ENCODE measurements at regions not wholly inside any gene's neighbourhood (a gene's known extent, or its start where the extent isn't known, plus 50 kb on each side); places are given as distances from the start of the nearest gene placed in this dataset.

DNA sequence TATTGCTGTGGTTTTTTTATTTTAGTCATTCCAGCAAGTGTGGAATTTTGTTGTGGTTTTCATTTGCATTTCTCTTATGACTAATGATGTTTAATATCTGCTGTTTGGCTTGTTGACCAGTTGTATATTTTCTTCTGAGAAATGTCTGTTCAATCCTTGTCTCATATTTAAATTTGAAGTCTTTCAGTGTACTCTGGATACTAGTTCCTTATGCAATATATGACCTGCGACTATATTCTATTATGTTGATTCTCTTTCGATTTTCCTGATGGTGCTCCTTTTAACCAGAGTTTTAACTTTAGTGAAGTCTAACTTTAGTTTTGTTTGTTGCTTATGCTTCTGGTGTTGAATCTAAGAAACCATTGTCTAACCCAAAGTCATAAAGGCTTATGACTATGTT lies 1528.0 kb downstream of the TECRL start:
- H3K9me2 ChIP-seq = no peaks in the 10 kb centered on the region
- H3F3A ChIP-seq (replicated peaks; ENCODE audit: insufficient read depth) = no peaks in the 10 kb centered on the region
- no peak overlapping the region for H3K4me3 ChIP-seq (ENCODE audit: low read depth in 2 of 2, low read length in 1 of 2)
- no peak overlapping the region for H2AFZ ChIP-seq (ENCODE audit: low read depth)
- no peaks in the 10 kb centered on the region for H3K79me2 ChIP-seq (ENCODE audit: insufficient read depth)
- WGBS (ENCODE audit: low lambda C conversion rate) = 64% methylated on average over 2 of the region's 2 CpGs
- H4K20me1 ChIP-seq (ENCODE audit: insufficient read depth) = no peaks in the 10 kb centered on the region
- no peak for TF ChIP-seq RCOR1 (IDR thresholded peaks at IDR 0.05; ENCODE audit: low read length)
- no peak for TF ChIP-seq GABPA (IDR thresholded peaks at IDR 0.05; ENCODE audit: low read depth)
- TF ChIP-seq, protein P1, sequence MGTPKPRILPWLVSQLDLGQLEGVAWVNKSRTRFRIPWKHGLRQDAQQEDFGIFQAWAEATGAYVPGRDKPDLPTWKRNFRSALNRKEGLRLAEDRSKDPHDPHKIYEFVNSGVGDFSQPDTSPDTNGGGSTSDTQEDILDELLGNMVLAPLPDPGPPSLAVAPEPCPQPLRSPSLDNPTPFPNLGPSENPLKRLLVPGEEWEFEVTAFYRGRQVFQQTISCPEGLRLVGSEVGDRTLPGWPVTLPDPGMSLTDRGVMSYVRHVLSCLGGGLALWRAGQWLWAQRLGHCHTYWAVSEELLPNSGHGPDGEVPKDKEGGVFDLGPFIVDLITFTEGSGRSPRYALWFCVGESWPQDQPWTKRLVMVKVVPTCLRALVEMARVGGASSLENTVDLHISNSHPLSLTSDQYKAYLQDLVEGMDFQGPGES (IDR thresholded peaks at IDR 0.05; ENCODE audit: low read depth, low read length) = no peak
- TF ChIP-seq MEF2A (IDR thresholded peaks at IDR 0.05; ENCODE audit: borderline replicate concordance, low read depth) = no peak
- no peaks in the 10 kb centered on the region for H3K9me3 ChIP-seq
- no peak for DNase-seq
- no peak overlapping the region for H3K9ac ChIP-seq
- H3K36me3 ChIP-seq (replicated peaks in 1 of 2; ENCODE audit: control insufficient read depth in 1 of 2, insufficient read depth in 2 of 2, low read length in 1 of 2) = no peaks in the 10 kb centered on the region
- no peak overlapping the region for H3K4me2 ChIP-seq
- ChIA-PET CTCF (no interaction called here), POLR2A (no interaction called here)
- H3K27me3 ChIP-seq (ENCODE audit: insufficient read depth) = no peaks in the 10 kb centered on the region
- H3K27ac ChIP-seq (ENCODE audit: low read depth in 2 of 2, low read length in 1 of 2) = no peak overlapping the region
- no peaks in the 10 kb centered on the region for H3K4me1 ChIP-seq (ENCODE audit: control insufficient read depth in 1 of 2, insufficient read depth in 2 of 2, low read depth in 1 of 2, low read length in 1 of 2)

DNA sequence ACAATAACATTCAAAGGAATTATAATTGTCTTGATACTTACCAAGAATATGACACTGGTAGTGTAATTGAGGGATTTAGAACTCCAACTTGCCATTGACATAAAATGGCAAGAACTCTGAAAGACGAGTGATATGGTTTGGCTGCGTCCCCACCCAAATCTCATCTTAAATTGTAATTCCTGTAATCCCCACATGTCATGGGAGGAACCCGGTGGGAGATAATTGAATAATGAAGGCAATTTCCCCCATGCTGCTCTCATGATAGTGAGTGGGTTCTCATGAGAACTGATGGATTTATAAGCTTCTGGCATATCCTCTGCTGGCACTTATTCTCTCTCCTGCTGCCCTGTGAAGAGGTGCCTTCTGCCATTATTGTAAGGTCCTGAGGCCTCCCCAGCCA lies 1536.4 kb downstream of the TECRL start:
- no peak for TF ChIP-seq EZH2phosphoT487 (IDR thresholded peaks at IDR 0.05; ENCODE audit: borderline replicate concordance, low read depth)
- no peak for TF ChIP-seq MXI1 (IDR thresholded peaks at IDR 0.05; ENCODE audit: low read depth, low read length)
- TF ChIP-seq SIN3A (IDR thresholded peaks at IDR 0.05; ENCODE audit: borderline replicate concordance, low read depth, low read length) = no peak
- no peak for TF ChIP-seq TAF1 (IDR thresholded peaks at IDR 0.05; ENCODE audit: borderline replicate concordance, low read depth, low read length)
- no peak for TF ChIP-seq JUND (IDR thresholded peaks at IDR 0.05)
- TF ChIP-seq GATA2 (CRISPR knock-in tag; IDR thresholded peaks at IDR 0.05) = no peak
- TF ChIP-seq SMC3 (IDR thresholded peaks at IDR 0.05; ENCODE audit: low read depth, low read length) = no peak
- no peak for TF ChIP-seq CHD2 (IDR thresholded peaks at IDR 0.05; ENCODE audit: low read length, partially characterized antibody)
- no peak for TF ChIP-seq FOXJ3 (CRISPR knock-in tag; IDR thresholded peaks at IDR 0.05)
- no peak for TF ChIP-seq RAD21 (IDR thresholded peaks at IDR 0.05; ENCODE audit: low read length)
- TF ChIP-seq YY1 (IDR thresholded peaks at IDR 0.05; ENCODE audit: low read depth) = no peak
- TF ChIP-seq NFIC (IDR thresholded peaks at IDR 0.05; ENCODE audit: borderline replicate concordance) = no peak
- no peak for TF ChIP-seq RCOR1 (IDR thresholded peaks at IDR 0.05; ENCODE audit: low read length)
- no peak for TF ChIP-seq ELF1 (IDR thresholded peaks at IDR 0.05)
- TF ChIP-seq, protein P2, sequence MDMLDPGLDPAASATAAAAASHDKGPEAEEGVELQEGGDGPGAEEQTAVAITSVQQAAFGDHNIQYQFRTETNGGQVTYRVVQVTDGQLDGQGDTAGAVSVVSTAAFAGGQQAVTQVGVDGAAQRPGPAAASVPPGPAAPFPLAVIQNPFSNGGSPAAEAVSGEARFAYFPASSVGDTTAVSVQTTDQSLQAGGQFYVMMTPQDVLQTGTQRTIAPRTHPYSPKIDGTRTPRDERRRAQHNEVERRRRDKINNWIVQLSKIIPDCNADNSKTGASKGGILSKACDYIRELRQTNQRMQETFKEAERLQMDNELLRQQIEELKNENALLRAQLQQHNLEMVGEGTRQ (IDR thresholded peaks at IDR 0.05; ENCODE audit: borderline replicate concordance, low read depth, low read length) = no peak
- TF ChIP-seq, protein P3, sequence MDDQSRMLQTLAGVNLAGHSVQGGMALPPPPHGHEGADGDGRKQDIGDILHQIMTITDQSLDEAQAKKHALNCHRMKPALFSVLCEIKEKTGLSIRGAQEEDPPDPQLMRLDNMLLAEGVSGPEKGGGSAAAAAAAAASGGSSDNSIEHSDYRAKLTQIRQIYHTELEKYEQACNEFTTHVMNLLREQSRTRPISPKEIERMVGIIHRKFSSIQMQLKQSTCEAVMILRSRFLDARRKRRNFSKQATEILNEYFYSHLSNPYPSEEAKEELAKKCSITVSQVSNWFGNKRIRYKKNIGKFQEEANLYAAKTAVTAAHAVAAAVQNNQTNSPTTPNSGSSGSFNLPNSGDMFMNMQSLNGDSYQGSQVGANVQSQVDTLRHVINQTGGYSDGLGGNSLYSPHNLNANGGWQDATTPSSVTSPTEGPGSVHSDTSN (IDR thresholded peaks at IDR 0.05) = no peak
- POLR2A ChIA-PET = no interaction called here
- Histone ChIP-seq H3K9me3 (no peaks in the 10 kb centered on the region), H3K79me2 (ENCODE audit: insufficient read depth) (no peaks in the 10 kb centered on the region), H3F3A (replicated peaks; ENCODE audit: insufficient read depth) (no peaks in the 10 kb centered on the region), H3K9ac (no peak overlapping the region), H3K36me3 (replicated peaks in 1 of 2; ENCODE audit: control insufficient read depth in 1 of 2, insufficient read depth in 2 of 2, low read length in 1 of 2) (no peaks in the 10 kb centered on the region), H3K4me3 (ENCODE audit: low read depth in 2 of 2, low read length in 1 of 2) (no peak overlapping the region), H4K20me1 (ENCODE audit: insufficient read depth) (no peaks in the 10 kb centered on the region), H3K27ac (ENCODE audit: low read depth in 2 of 2, low read length in 1 of 2) (no peak overlapping the region), H3K4me2 (no peak overlapping the region), H3K9me2 (no peaks in the 10 kb centered on the region), H2AFZ (ENCODE audit: low read depth) (no peak overlapping the region), H3K27me3 (ENCODE audit: insufficient read depth) (no peaks in the 10 kb centered on the region), H3K4me1 (ENCODE audit: control insufficient read depth in 1 of 2, insufficient read depth in 2 of 2, low read depth in 1 of 2, low read length in 1 of 2) (no peaks in the 10 kb centered on the region)
- CTCF ChIA-PET = no interaction called here
- WGBS (ENCODE audit: low lambda C conversion rate) = 56% methylated on average over 3 of the region's 3 CpGs
- no peak for DNase-seq
